Loucy (cell line): ENCODE measurements at regions not wholly inside any gene's neighbourhood (a gene's known extent, or its start where the extent isn't known, plus 50 kb on each side); places are given as distances from the start of the nearest gene placed in this dataset.

Experiments
- H2AFZ ChIP-seq: fragments of 200-600 bp; sonication (generic); 2 replicates; pipeline ENCODE4 v1.6.0; 2016; ENCODE audit warnings: antibody characterized with exemption, mild to moderate bottlenecking, low read length, moderate library complexity
- H3F3A ChIP-seq: fragments of 200-600 bp; 2 replicates; pipeline ENCODE4 v1.6.0; 2016; ENCODE audit warnings: antibody characterized with exemption, low read depth, mild to moderate bottlenecking
- H3K27me3 ChIP-seq: fragments of 200-600 bp; sonication (generic); 2 replicates; pipeline ENCODE4 v1.6.1; 2014; ENCODE audit warnings: low read length, mild to moderate bottlenecking; ENCODE audit not compliant: insufficient read depth, poor library complexity, severe bottlenecking
- H3K36me3 ChIP-seq: fragments of 200-600 bp; sonication (generic); 2 replicates; pipeline ENCODE4 v1.6.1; 2016; ENCODE audit warnings: low read length; ENCODE audit not compliant: insufficient read depth
- H3K4me1 ChIP-seq: fragments of 200-600 bp; sonication (generic); 2 replicates; pipeline ENCODE4 v1.5.1; 2014; ENCODE audit warnings: low read length, mild to moderate bottlenecking; ENCODE audit not compliant: insufficient read depth, poor library complexity, severe bottlenecking
- H3K4me2 ChIP-seq: fragments of 200-600 bp; sonication (generic); 2 replicates; pipeline ENCODE4 v1.6.0; 2014; ENCODE audit warnings: antibody characterized with exemption, low read length, low read depth, mild to moderate bottlenecking; ENCODE audit not compliant: poor library complexity, severe bottlenecking
- H3K4me3 ChIP-seq: fragments of 200-600 bp; sonication (generic); 2 replicates; pipeline ENCODE4 v1.5.1; 2014; ENCODE audit warnings: low read length, mild to moderate bottlenecking, mixed read lengths; ENCODE audit not compliant: poor library complexity, severe bottlenecking
- H3K79me2 ChIP-seq: fragments of 200-600 bp; sonication (generic); 2 replicates; pipeline ENCODE4 v1.6.1; 2014; ENCODE audit warnings: low read length; ENCODE audit not compliant: insufficient read depth
- H3K9ac ChIP-seq: fragments of 200-600 bp; sonication (generic); 2 replicates; pipeline ENCODE4 v1.6.0; 2014; ENCODE audit warnings: mild to moderate bottlenecking, low read depth, low read length, moderate library complexity; ENCODE audit not compliant: poor library complexity, severe bottlenecking
- H3K9me2 ChIP-seq: fragments of 200-600 bp; sonication (generic); replicated peaks from 2 replicates; pipeline ENCODE4 v1.6.1; 2016; ENCODE audit warnings: low read depth, low read length, mixed read lengths
- H3K9me3 ChIP-seq: fragments of 200-600 bp; sonication (generic); 2 replicates; pipeline ENCODE4 v1.6.1; 2014; ENCODE audit warnings: mild to moderate bottlenecking, antibody characterized with exemption, low read length, low read depth; ENCODE audit not compliant: insufficient read depth
- H4K20me1 ChIP-seq: fragments of 200-600 bp; sonication (generic); 2 replicates; pipeline ENCODE4 v1.6.0; 2014; ENCODE audit warnings: antibody characterized with exemption, low read length, mild to moderate bottlenecking; ENCODE audit not compliant: insufficient read depth, poor library complexity, severe bottlenecking
- EZH2phosphoT487 ChIP-seq: fragments of 200-600 bp; IDR thresholded peaks from 2 replicates; pipeline ENCODE4 v1.6.1; 2018; ENCODE audit warnings: antibody characterized with exemption, mild to moderate bottlenecking, moderate library complexity, borderline replicate concordance
- TF ChIP-seq, protein P1 (sequence below): fragments of 200-600 bp; sonication (generic); conservative IDR thresholded peaks from 2 replicates; pipeline ENCODE4 v1.5.1; 2014; ENCODE audit warnings: mild to moderate bottlenecking, antibody characterized with exemption, low read length

DNA sequence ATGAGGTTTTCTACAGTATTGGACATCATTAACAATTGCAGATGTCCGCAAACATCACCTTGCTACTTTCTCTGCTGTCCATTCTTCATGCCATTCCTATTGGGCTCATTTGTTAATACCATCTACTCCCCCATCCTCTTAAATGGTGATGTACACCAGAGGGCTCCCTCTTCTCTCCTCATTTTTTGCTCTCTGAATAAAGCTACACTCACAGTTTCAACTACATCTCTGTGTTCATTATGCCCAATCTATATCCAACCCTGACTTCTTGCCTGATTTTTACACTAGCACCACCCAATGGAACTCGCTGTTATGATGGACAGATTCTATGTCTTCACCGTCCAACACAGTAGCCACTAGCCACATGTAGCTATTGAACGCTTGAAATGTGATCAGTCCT lies 288.1 kb upstream of the ID4 start:
- Histone ChIP-seq H3K36me3 (no peaks in the 10 kb centered on the region), H3K4me2 (no peak overlapping the region), H2AFZ (no peak overlapping the region), H3K27me3 (no peaks in the 10 kb centered on the region), H3K9me2 (no peaks in the 10 kb centered on the region), H3K9ac (no peak overlapping the region), H3K79me2 (no peaks in the 10 kb centered on the region), H3K4me1 (no peaks in the 10 kb centered on the region), H3K9me3 (no peaks in the 10 kb centered on the region), H3K4me3 (no peak overlapping the region), H4K20me1 (no peaks in the 10 kb centered on the region), H3F3A (no peaks in the 10 kb centered on the region)
- TF ChIP-seq, protein P1, sequence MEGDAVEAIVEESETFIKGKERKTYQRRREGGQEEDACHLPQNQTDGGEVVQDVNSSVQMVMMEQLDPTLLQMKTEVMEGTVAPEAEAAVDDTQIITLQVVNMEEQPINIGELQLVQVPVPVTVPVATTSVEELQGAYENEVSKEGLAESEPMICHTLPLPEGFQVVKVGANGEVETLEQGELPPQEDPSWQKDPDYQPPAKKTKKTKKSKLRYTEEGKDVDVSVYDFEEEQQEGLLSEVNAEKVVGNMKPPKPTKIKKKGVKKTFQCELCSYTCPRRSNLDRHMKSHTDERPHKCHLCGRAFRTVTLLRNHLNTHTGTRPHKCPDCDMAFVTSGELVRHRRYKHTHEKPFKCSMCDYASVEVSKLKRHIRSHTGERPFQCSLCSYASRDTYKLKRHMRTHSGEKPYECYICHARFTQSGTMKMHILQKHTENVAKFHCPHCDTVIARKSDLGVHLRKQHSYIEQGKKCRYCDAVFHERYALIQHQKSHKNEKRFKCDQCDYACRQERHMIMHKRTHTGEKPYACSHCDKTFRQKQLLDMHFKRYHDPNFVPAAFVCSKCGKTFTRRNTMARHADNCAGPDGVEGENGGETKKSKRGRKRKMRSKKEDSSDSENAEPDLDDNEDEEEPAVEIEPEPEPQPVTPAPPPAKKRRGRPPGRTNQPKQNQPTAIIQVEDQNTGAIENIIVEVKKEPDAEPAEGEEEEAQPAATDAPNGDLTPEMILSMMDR = no peak
- TF ChIP-seq EZH2phosphoT487 = no peak

DNA sequence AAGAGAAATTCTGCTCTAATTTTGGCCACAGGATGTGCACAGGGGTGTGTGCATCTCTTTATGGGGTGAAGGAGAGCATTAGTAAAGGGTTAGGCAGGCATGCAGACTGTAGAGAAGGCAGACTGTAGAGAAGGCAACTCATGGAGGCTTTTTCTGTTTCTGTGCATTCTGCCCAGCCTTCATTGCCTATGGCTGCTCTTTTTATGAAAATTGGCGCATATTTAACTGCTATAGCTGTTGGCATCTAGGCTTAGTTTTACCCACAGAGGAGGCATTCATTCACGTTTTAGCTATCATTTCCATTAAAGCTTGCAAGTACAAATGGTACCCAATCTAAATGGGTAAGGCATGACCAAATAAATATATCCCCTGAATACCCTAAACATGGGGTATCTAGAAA lies 286.8 kb upstream of the ID4 start:
- H3K4me1 ChIP-seq = no peaks in the 10 kb centered on the region
- H3K36me3 ChIP-seq = no peaks in the 10 kb centered on the region
- TF ChIP-seq EZH2phosphoT487 = no peak
- no peaks in the 10 kb centered on the region for H3K9me2 ChIP-seq
- no peaks in the 10 kb centered on the region for H3K27me3 ChIP-seq
- no peaks in the 10 kb centered on the region for H3K79me2 ChIP-seq
- no peak overlapping the region for H2AFZ ChIP-seq
- no peaks in the 10 kb centered on the region for H4K20me1 ChIP-seq
- H3F3A ChIP-seq = no peaks in the 10 kb centered on the region
- no peak overlapping the region for H3K4me3 ChIP-seq
- no peak overlapping the region for H3K9ac ChIP-seq
- no peaks in the 10 kb centered on the region for H3K9me3 ChIP-seq
- H3K4me2 ChIP-seq = no peak overlapping the region

DNA sequence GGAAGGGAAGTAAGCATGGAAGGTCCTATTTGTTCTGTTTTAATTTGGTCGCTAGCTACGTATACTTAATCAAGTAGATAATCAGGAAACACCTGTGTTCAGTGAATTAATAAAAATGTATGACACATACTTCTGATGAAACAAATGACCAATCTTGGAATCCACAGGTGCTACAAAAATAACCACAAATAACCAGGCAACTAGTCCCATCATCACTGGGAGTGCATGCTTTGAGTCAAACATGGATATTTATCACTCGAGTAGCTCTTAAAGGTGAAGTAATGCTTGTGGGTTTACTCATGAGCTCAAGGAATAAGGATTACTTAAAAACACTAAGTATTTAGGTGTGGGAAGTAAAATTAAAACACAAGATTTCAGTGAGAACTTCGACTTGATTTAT lies 285.6 kb upstream of the ID4 start:
- Histone ChIP-seq H3F3A (no peaks in the 10 kb centered on the region), H3K4me3 (no peak overlapping the region), H3K27me3 (no peaks in the 10 kb centered on the region), H3K9ac (no peak overlapping the region), H3K4me1 (no peaks in the 10 kb centered on the region), H3K9me2 (no peaks in the 10 kb centered on the region), H3K36me3 (no peaks in the 10 kb centered on the region), H3K9me3 (no peaks in the 10 kb centered on the region), H2AFZ (no peak overlapping the region), H4K20me1 (no peaks in the 10 kb centered on the region), H3K79me2 (no peaks in the 10 kb centered on the region), H3K4me2 (no peak overlapping the region)
- TF ChIP-seq, protein P1 = no peak
- no peak for TF ChIP-seq EZH2phosphoT487

DNA sequence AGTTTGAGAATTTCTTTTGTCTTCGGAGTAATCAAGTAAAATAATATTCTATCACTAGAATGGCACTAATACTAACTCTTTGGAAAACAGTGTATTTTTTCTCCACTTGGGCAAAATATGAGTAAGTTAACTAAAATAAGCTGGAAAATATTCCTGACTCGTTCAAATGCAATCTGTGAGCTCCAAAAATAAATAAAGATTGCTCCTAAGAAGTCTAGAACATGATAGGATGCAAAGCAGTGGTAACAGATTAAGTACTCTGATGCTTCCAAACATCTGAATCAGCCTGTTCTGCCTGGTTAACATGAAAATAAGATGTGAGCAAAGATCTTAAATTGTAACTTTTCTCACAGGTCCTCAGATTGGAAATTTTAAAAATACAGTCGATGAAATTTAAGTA lies 285.1 kb upstream of the ID4 start:
- H3K9me3 ChIP-seq = no peaks in the 10 kb centered on the region
- no peaks in the 10 kb centered on the region for H3K79me2 ChIP-seq
- H4K20me1 ChIP-seq = no peaks in the 10 kb centered on the region
- H3K36me3 ChIP-seq = no peaks in the 10 kb centered on the region
- TF ChIP-seq, protein P1 = no peak
- no peak for TF ChIP-seq EZH2phosphoT487
- no peaks in the 10 kb centered on the region for H3K9me2 ChIP-seq
- no peaks in the 10 kb centered on the region for H3K27me3 ChIP-seq
- H3K9ac ChIP-seq = no peak overlapping the region
- H2AFZ ChIP-seq = no peak overlapping the region
- no peak overlapping the region for H3K4me2 ChIP-seq
- H3K4me1 ChIP-seq = no peaks in the 10 kb centered on the region
- no peak overlapping the region for H3K4me3 ChIP-seq
- H3F3A ChIP-seq = no peaks in the 10 kb centered on the region
